Tibial artery (tissue), 4 donors: ENCODE measurements at regions not wholly inside any gene's neighbourhood (a gene's known extent, or its start where the extent isn't known, plus 50 kb on each side); places are given as distances from the start of the nearest gene placed in this dataset.

Experiments
- DNase-seq, 2 donors: peaks; one replicate each; pipeline ENCODE4 v3.0.0-alpha.2; 2019
- H3K27ac ChIP-seq, 2 donors: fragments of 200-600 bp; sonication (generic) in 1 of 2; 1 replicate in 1 of 2; 2 replicates in 1 of 2; pipeline ENCODE4 v1.5.1; 2018 to 2019; ENCODE audit warnings: mild to moderate bottlenecking in 1 of 2
- H3K27me3 ChIP-seq, 2 donors: fragments of 200-600 bp; sonication (generic) in 1 of 2; one replicate each; pipeline versions ENCODE4 v1.5.1 to v1.6.0; 2016 to 2019
- H3K36me3 ChIP-seq, 3 donors: fragments of 200-600 bp; sonication (generic) in 2 of 3; one replicate each; pipeline ENCODE4 v1.5.1; 2016 to 2019; ENCODE audit warnings: mild to moderate bottlenecking in 2 of 3
- H3K4me1 ChIP-seq, 4 donors: fragments of 200-600 bp; sonication (generic) in 2 of 4; 1 replicate in 3 of 4; 2 replicates in 1 of 4; pipeline ENCODE4 v1.5.1; 2016 to 2019
- H3K4me3 ChIP-seq, 2 donors: fragments of 200-600 bp; sonication (generic) in 1 of 2; 1 replicate in 1 of 2; 2 replicates in 1 of 2; pipeline ENCODE4 v1.5.1; 2018 to 2019; ENCODE audit warnings: mild to moderate bottlenecking in 2 of 2
- H3K9me3 ChIP-seq, 3 donors: fragments of 200-600 bp; sonication (generic) in 1 of 3; one replicate each; pipeline ENCODE4 v1.5.1; 2016 to 2019
- intact Hi-C: fragments of 100-400 bp; cut with DNase I; formaldehyde crosslinking; loops from one replicate; pipeline ENCODE4 v1.15.0; 2023; ENCODE audit warnings: low total_unique reads
- TF ChIP-seq, protein P1 (sequence below), 2 experiments: fragments of 200-600 bp in 1 of 2; fragments of 450-650 bp in 1 of 2; IDR thresholded peaks; one replicate each; pipeline ENCODE4 v1.5.1; 2017 to 2019; ENCODE audit warnings: antibody characterized with exemption in 2 of 2, mild to moderate bottlenecking in 1 of 2, moderate library complexity in 1 of 2

GRCh38 chr4:89410687-89411086 is 103.1 kb upstream of the GPRIN3 start:
- H3K4me1 ChIP-seq, result no peaks in the 10 kb centered on the region
- H3K27me3 ChIP-seq, result no peaks in the 10 kb centered on the region
- TF ChIP-seq, protein P1, sequence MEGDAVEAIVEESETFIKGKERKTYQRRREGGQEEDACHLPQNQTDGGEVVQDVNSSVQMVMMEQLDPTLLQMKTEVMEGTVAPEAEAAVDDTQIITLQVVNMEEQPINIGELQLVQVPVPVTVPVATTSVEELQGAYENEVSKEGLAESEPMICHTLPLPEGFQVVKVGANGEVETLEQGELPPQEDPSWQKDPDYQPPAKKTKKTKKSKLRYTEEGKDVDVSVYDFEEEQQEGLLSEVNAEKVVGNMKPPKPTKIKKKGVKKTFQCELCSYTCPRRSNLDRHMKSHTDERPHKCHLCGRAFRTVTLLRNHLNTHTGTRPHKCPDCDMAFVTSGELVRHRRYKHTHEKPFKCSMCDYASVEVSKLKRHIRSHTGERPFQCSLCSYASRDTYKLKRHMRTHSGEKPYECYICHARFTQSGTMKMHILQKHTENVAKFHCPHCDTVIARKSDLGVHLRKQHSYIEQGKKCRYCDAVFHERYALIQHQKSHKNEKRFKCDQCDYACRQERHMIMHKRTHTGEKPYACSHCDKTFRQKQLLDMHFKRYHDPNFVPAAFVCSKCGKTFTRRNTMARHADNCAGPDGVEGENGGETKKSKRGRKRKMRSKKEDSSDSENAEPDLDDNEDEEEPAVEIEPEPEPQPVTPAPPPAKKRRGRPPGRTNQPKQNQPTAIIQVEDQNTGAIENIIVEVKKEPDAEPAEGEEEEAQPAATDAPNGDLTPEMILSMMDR (IDR thresholded peaks at IDR 0.05), result no peak
- H3K36me3 ChIP-seq, result no peaks in the 10 kb centered on the region
- H3K9me3 ChIP-seq, result no peaks in the 10 kb centered on the region
- intact Hi-C loops, result no loop called here
- H3K27ac ChIP-seq, result no peak overlapping the region
- no peak overlapping the region for H3K4me3 ChIP-seq
- DNase-seq, result no peak

- no peaks in the 10 kb centered on the region for H3K9me3 ChIP-seq
- H3K36me3 ChIP-seq, result no peaks in the 10 kb centered on the region
- TF ChIP-seq, protein P1 (IDR thresholded peaks at IDR 0.05), result no peak
- DNase-seq, result no peak
- no peaks in the 10 kb centered on the region for H3K27me3 ChIP-seq
- H3K4me1 ChIP-seq, result no peaks in the 10 kb centered on the region
- H3K4me3 ChIP-seq, result no peak overlapping the region
- intact Hi-C loops, result no loop called here
- no peak overlapping the region for H3K27ac ChIP-seq
These were observed 96.9 kb upstream of the GPRIN3 start for GRCh38 chr4:89404530-89404929.

DNA sequence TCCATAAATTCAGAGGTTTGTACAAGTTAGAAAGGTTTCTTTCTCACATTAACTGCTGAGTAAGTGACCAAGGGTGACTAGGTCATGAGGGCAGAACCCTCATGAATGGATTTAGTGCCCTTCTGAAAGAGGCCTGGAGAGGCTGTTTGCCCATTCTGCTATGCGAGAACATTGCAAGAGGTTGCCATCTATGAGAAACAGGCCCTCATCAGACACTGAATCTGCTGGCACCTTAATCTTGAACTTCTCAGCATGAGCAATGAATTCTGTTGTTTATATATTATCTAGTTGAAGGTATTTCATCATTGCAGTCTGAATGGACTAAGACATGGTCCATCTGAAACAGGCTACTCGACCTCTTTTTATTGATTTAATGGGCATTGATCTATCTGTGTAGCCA is 96.2 kb upstream of the GPRIN3 start:
- H3K4me1 ChIP-seq, result no peaks in the 10 kb centered on the region
- no peak for DNase-seq
- intact Hi-C loops, result no loop called here
- H3K4me3 ChIP-seq, result no peak overlapping the region
- H3K36me3 ChIP-seq, result no peaks in the 10 kb centered on the region
- H3K27me3 ChIP-seq, result no peaks in the 10 kb centered on the region
- H3K27ac ChIP-seq, result no peak overlapping the region
- H3K9me3 ChIP-seq, result no peaks in the 10 kb centered on the region
- TF ChIP-seq, protein P1 (IDR thresholded peaks at IDR 0.05), result no peak

DNA sequence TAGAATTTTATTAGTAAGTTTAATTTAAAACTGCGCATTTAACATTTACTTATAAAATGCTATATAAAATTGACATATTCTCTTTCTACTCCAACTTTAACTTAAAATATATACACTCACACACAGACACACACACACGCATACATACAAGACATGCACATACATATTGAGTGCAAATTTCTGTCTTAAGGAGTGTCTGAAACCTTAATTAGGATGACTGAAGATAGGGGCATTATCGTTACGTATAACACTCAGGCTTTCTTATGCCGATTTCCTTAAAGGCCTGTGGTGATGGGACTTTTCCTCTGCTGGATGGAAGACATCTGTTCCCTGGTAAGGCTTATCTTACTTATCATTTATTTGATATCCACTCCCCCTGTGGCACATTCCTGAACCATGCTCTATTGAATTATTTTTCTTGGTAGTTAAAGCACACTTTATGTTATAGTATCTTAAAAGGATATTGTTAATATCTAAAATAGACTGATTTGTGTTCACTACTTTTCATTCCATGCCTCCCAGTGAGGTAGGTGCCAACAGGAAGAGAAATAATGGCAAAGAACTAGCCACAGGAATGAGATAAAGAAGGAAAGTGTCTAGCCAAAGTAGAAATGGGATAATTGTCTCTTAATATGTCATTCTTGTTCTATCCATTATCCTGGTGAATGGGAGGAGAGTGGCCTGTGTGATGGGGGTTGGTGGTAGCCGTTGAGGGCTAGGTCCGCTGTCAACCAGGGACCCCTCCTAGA is 92.9 kb upstream of the GPRIN3 start:
- Histone ChIP-seq H3K9me3 (no peaks in the 10 kb centered on the region), H3K36me3 (no peaks in the 10 kb centered on the region), H3K27me3 (no peaks in the 10 kb centered on the region), H3K27ac (no peak overlapping the region), H3K4me3 (no peak overlapping the region), H3K4me1 (no peaks in the 10 kb centered on the region)
- intact Hi-C loops, result no loop called here
- no peak for DNase-seq
- TF ChIP-seq, protein P1 (IDR thresholded peaks at IDR 0.05), result no peak

DNA sequence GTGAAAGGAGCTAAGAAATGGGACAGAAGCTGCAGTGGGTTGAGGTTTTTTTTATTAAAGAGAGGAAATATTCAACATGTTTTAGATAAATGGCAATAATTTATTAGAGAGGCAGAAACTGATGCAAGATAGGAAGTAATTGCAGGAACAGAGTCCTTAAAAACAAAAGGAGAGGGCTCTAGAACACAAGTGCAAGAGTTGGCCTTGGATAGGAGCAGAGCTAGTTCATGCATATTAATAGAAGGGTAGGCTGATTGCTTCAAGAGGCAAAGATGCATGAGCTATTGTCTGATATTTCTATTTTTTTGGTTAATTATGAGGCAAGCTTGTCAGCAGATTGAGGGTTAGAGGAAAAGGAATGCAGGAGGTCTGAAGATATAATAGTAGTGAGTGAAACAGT is 91.0 kb upstream of the GPRIN3 start:
- H3K36me3 ChIP-seq, result no peaks in the 10 kb centered on the region
- H3K27me3 ChIP-seq, result no peaks in the 10 kb centered on the region
- H3K4me1 ChIP-seq, result no peaks in the 10 kb centered on the region
- no peak overlapping the region for H3K27ac ChIP-seq
- intact Hi-C loops, result no loop called here
- H3K9me3 ChIP-seq, result no peaks in the 10 kb centered on the region
- TF ChIP-seq, protein P1 (IDR thresholded peaks at IDR 0.05), result no peak
- no peak overlapping the region for H3K4me3 ChIP-seq
- no peak for DNase-seq

DNA sequence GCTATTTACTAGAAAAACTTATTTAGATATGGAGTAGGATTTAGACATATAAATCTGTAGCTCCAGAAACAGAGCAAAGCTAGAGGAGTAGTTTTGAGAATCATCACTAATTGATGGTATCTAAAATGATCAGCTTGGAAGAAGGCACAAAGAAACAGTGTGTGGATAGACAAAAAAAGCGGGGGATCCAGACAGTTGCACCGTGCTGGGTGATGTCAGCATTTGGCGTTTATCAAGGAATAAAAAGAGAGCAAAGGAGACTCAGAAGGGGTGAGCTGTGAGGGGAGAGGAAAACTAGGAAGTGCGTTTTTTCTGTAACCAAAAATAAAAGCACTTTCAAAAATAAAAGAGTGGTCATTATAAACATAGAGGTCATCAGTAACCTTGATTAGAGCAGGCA is 90.5 kb upstream of the GPRIN3 start:
- H3K27me3 ChIP-seq, result no peaks in the 10 kb centered on the region
- H3K27ac ChIP-seq, result no peak overlapping the region
- intact Hi-C loops, result no loop called here
- no peaks in the 10 kb centered on the region for H3K4me1 ChIP-seq
- TF ChIP-seq, protein P1 (IDR thresholded peaks at IDR 0.05), result no peak
- H3K36me3 ChIP-seq, result no peaks in the 10 kb centered on the region
- DNase-seq, result no peak
- H3K4me3 ChIP-seq, result no peak overlapping the region
- no peaks in the 10 kb centered on the region for H3K9me3 ChIP-seq
